ENCODE measurements at regions not wholly inside any gene's neighbourhood (a gene's known extent, or its start where the extent isn't known, plus 50 kb on each side); places are given as distances from the start of the nearest gene placed in this dataset.
"Not testable (repeated sequence)": the region's sequence is repeated elsewhere in the genome, so short reads cannot be mapped to it uniquely, and the experiment has no call there.

DNA sequence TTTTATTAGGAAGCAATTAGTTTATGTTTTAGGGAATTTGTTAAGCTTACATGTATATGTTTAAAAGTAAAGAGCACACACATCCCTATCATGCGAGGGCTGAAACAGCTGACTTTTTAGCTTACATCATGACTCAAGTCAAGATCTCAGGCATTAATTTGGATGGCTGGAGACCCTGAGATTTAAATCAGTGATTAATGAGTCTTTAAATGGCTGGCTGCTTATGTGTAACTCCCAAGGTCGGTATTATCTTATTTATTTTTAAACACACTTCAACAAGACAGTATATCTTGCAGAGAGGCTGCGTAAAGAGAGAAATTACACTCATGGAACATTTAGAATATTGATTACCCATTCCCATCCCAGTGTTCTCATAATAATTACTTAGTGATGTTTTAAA, 169.4 kb downstream of the KBTBD8 start:
- no peak for DNase-seq

DNA sequence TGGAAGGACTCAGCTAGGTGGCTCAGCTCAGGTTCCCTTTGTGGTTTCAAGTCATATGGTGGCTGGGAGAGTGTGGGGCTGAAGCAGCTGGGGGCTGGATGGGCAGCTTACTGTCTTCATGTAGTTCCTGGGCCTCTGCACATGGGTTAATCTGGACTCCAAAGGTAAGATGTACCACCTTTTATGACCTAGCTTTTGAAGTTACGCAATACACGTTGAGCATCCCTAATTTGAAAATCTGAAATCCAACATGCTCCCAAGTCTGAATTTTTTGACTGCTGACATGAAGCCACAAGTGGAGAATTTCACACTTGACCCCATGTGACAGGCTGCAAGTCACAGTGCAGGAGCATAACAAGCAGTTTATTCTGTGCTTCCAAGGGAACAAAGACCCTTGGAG, 173.7 kb downstream of the KBTBD8 start:
- no peak for DNase-seq

GRCh38 chr3:67173130-67173529, 175.0 kb downstream of the KBTBD8 start:
- not testable (repeated sequence) for DNase-seq

DNA sequence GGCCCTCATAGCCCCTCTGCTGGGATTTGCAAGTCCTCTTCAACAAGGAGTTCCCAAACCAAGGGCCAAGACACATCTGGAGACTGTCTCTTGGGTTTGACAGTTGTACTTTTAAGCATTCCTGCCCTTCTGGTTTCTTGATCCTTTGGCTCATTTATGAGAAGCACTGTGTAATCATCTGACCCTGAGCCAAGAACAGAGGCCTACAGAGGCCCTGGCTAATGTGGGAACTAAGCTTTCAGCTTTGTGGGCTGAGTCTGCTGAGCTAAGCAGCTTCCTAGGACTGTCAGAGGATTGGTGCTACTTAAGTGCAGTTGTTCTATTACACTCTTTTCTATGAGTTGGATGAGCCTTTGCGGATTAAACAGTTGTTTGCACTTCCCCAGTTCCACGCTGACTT, 178.3 kb downstream of the KBTBD8 start:
- DNase-seq, result no peak

DNA sequence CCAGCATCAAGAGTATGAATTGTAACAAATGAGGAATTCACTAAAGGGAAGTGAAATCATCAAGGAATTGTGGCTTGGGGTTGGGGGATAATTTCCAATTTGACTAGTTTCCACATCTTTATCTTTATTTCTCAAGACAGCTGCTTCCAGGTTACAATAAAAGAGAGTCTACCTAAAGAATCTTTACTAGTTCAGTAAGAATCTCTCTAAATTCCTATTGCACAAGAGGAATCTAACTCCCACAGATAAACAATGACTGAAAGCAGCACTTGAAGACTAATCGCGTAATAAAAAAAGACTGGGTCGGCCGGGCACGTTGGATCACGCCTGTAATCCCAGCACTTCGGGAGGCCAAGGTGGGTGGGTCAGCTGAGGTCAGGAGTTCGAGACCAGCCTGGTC, 194.4 kb downstream of the KBTBD8 start:
- no peak for DNase-seq

DNA sequence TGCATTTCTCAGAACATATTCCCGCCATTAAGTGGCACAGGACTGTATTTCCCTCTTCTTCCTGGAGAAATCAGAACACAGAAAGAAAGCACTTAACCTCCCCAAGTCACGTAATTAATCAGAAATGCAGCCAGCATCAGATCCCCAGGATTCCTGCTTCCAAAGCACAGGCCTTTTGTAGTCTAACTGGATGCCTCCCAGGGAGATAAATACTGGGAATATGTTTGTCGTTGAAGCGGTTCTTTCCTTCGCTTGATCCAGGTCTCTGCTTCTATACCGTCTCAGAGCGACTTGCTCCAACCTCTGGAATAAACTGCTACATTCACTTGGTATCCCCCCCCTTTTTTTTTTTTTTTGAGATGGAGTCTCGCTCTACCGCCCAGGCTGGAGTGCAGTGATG, 198.6 kb downstream of the KBTBD8 start:
- no peak for DNase-seq

DNA sequence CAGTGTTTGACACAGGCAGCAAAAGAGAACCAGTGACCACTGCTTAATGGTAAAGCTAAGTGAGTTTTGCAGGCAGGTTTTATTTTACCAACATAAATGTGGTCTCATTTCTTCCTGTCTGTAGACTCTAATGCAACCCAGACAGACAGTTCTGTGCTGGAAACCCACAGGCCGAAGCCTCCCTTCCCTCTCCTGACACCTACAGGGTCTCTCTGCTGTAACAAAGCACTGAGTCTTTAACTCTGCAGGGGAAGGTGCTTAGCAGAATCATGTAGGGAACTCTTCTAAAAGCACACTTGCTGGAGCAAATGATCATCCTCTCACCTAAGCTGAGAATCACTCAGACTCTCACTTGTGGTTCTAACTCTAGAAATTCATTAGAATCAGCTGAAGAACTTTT, 200.3 kb downstream of the KBTBD8 start:
- no peak for DNase-seq

- DNase-seq, result no peak
Measured at GRCh38 chr3:67200618-67201017, 202.5 kb downstream of the KBTBD8 start.

- DNase-seq, result no peak
Measured at GRCh38 chr3:67201026-67201425, 202.9 kb downstream of the KBTBD8 start.

- no peak for DNase-seq
Measured at GRCh38 chr3:67202053-67202452, 203.9 kb downstream of the KBTBD8 start.

DNA sequence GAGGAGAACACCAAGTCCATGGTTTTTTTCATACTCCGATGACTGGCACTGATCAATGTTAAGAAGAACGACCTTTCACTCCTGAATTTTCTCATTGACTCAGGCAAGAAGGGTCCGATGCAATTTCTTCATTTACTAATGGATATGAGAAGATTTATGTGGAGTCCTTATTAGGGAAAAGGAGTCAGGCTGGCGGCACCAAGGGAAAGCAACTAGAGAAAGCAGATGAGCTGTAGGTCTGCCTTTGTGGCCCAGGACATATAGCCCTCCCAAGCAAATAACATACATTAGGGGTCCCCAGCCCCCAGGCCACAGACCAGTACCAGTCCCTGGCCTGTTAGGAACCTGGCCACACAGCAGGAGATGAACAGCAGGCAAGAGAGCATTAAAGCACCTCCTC, 206.8 kb downstream of the KBTBD8 start:
- DNase-seq, result no peak

GRCh38 chr3:67215690-67216089, 217.6 kb downstream of the KBTBD8 start:
- no peak for DNase-seq

DNA sequence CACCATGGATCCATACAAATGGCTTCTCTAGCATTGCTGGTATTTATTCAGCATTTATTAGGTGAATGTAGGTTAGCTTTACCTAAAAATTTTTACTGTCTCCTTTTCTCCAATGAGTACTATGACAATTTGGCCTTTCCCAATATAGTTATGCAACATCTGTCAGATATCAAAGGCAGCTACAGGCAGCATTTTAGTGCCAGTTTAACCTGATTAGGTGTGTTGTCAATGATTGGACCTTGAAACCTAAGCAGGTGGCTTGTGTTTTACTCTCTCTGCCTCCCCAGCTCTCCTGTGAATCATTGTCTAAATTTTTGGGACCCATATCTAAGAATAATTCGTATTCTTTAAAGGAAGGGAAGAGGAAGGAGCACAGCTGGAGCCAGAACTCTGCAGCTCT, 228.9 kb downstream of the KBTBD8 start:
- DNase-seq, result no peak

DNA sequence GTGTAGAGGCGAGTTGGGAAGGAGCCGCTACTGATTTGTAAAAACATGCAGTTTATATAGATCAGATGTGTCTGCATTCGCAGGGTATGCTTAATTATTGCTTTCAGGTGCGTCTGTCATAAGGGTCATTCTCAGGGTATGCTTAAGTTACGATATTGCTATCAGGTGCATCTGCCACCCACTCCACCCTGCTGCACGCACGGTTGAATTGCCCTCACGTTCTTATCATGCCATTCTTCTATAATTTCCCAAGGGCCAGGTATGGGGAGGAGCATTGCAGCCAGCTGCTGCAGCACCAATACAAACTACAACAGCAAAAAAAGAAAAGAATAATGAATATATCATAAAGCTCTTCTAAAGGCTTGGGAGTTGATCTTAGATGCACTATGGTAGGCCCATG, 230.0 kb downstream of the KBTBD8 start:
- DNase-seq, result no peak

DNA sequence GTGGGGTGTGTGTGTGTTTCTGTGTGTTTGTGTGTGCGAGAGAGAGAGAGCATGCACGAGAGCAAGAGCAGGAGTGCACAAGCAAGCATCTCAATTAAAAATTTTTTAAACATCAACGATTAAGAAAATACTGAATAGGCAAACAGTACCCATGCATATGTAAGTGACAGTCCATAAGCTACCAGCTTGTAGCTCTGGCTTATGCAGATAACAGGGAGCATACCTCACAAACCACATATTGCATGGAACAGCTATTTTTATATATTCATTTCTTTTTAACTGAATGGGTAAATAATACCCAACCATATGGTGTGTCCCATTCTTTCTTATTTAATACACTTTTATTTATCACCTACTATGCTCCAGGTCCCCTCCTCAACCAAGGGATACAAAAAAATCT, 234.5 kb downstream of the KBTBD8 start:
- no peak for DNase-seq

DNA sequence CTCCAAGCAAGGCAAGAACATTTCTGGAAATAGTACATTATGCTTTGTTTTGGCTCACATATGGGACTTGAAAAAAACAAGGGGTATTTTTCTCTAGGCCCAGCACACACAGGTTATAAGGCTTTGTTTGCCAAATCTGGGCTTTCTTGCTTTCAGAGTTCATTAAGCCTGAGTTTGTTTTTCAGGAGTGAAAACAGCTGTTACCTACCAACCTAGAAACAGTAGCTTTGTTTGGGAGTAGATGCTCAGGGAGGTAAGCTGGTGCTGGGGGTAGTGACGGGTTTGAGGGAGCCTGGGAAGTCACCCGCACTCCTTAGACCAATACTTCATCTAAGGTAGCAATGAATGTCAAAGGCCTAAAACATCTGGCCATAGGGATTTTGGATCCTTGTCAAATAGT, 241.2 kb downstream of the KBTBD8 start:
- no peak for DNase-seq

DNA sequence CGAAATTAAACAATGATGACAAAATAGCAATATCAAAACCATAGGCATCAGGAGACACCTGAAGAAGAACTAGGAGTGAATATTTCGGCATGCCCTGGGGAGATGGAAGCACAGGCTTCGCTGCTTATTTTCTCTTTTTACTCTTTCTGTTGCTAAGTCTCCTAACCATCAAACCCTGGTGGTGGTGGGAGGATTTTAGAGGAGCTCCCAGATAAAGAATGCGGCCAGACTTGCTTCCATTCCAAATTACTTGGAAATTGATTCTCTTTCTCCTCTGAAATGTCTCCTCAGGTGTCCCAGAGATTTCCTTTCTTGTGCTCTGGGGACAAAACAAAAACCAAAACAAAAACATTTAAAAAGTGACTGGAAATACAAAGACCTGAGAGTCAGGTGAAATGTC, 243.0 kb downstream of the KBTBD8 start:
- peak; percentile 5 for DNase-seq

GRCh38 chr3:67244130-67244529, 246.0 kb downstream of the KBTBD8 start:
- no peak for DNase-seq

GRCh38 chr3:67245545-67245944, 247.4 kb downstream of the KBTBD8 start:
- no peak for DNase-seq

DNA sequence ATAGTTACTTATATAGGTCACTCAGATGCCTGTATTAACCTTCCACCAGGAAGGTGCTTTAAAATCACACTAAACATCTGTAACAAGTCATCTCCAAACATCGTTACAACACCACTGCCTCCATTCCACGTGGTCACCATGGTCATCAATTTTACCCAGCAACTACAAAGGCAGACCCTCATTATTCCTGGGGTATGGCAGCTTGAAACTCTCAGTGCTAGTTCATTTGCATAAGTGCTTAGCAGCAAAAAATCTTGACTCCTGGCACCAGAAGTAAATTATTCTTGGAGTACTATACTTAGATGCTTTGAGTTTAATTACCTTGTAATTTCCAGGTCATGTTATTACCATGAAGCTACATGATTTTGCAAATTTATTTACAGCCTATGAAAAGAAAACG, 250.6 kb downstream of the KBTBD8 start:
- no peak for DNase-seq

- DNase-seq, result not testable (repeated sequence)
Measured at GRCh38 chr3:67252906-67253305, 254.8 kb downstream of the KBTBD8 start.

DNA sequence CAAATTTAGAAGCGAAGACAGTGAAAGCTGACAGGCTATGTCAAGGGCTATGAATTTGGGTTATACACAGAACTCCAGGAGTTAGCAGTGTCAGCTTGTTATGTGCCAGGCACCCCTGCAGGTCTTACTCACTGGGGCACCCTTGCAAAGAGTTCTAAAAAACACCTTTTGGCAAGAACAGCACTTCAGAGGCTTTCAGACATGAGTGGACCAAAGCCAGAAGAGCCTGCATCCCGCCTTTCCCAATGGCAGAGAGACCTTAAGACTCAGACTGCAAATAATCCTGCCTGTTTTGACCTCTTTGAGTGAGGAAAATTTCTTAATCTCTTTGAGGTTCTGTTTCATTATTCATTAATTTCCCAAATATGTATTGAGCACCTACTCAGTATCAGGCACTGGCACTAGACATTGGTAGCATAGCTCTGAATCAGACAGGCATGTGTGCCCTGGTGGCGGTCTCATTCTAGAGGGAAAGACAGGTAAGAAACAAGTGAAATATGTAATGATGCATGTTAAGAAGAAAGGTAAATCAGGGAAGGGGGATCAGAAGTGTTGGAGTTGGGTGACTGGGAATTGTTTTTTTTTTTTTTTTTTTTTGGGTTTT, 280.0 kb downstream of the KBTBD8 start:
- no peak for DNase-seq

DNA sequence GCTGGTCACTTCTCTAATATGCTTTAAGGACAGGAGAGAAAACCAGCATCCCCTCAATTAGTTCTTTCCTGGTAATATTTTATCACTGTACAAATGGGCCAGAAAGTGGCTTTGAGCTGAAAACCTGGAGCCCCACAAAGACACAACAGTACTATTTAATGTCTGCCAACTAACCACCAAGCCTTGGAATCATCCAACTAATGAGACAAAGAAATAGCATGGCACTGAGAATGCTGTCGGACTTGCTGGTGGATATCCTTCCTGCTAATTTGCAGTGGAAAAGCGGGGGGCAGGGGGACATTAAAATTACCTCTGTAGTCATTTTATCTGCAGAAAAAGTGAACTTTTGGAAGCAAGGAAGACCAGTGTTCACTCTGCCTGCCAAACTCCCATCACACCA, 288.5 kb downstream of the KBTBD8 start:
- no peak for DNase-seq

DNA sequence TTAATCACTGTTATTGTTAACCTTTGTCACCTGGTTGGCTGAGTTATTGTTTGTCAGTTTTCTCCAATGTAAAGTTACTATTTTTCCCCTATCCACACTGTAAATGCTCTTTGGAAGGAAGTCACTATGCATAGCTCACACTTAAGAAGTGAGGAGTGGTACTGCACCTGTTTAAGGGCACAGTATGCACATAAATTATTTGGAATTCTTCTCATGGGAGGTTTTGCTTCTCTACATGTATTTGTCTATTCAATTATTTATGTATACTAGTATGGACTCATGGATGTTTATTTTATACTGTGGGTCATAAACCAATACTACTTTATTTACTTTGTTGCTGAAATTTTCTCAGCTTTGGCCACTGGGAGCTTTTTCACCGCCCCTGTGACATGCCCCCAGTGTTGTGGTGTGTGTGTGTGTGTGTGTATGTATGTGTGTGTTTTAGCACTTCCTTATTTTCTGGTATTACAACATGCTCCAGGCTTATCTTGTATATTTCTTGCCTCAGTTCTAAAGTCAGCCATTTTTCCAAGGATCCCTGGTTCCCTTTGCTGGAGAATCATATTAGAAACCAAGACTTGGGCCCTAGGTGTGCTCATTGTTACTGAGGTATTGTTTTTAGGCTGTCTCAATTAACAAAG, 290.5 kb downstream of the KBTBD8 start:
- peak; percentile 51 for DNase-seq

GRCh38 chr3:67289626-67290025, 291.5 kb downstream of the KBTBD8 start:
- no peak for DNase-seq
